Liver (tissue), 8 donors: ENCODE measurements at regions not wholly inside any gene's neighbourhood (a gene's known extent, or its start where the extent isn't known, plus 50 kb on each side); places are given as distances from the start of the nearest gene placed in this dataset.
A peak's percentile ranks its signal among the peaks of the same experiment; 100 is the strongest.

ENCODE experiments used
- DNase-seq: peaks from one replicate; pipeline ENCODE4 v3.0.0-alpha.2; 2017; ENCODE audit warnings: low spot score
- H3K27ac ChIP-seq, 2 donors: one replicate each; pipeline ENCODE4 v1.7.0; 2013; ENCODE audit warnings: inconsistent platforms in 2 of 2, low read length in 2 of 2, control low read depth in 1 of 2, low read depth in 1 of 2, mild to moderate bottlenecking in 1 of 2
- H3K27me3 ChIP-seq, 4 donors: one replicate each; pipeline versions ENCODE4 v1.6.1 to v1.7.0; 2013; ENCODE audit warnings: low read length in 3 of 4, inconsistent platforms in 1 of 4, mild to moderate bottlenecking in 1 of 4, moderate library complexity in 1 of 4; ENCODE audit not compliant: control insufficient read depth in 4 of 4, insufficient read depth in 4 of 4
- H3K36me3 ChIP-seq, 4 donors: one replicate each; pipeline versions ENCODE4 v1.6.1 to v1.7.0; 2013; ENCODE audit warnings: low read length in 3 of 4, mild to moderate bottlenecking in 3 of 4, low read depth in 1 of 4, moderate library complexity in 1 of 4; ENCODE audit not compliant: control insufficient read depth in 4 of 4, insufficient read depth in 3 of 4
- H3K4me1 ChIP-seq, 4 donors: one replicate each; pipeline versions ENCODE4 v1.6.1 to v1.7.0; 2013; ENCODE audit warnings: low read length in 3 of 4, mild to moderate bottlenecking in 3 of 4, moderate library complexity in 1 of 4; ENCODE audit not compliant: control insufficient read depth in 4 of 4, insufficient read depth in 4 of 4
- H3K4me3 ChIP-seq, 3 donors: one replicate each; pipeline versions ENCODE4 v1.6.1 to v1.7.0; 2013; ENCODE audit warnings: low read length in 3 of 3, control low read depth in 1 of 3, low read depth in 1 of 3, mild to moderate bottlenecking in 1 of 3
- H3K9ac ChIP-seq, 2 donors: one replicate each; pipeline ENCODE4 v1.7.0; 2013; ENCODE audit warnings: low read length in 2 of 2, mild to moderate bottlenecking in 2 of 2, moderate library complexity in 2 of 2, control low read depth in 1 of 2, low read depth in 1 of 2
- H3K9me3 ChIP-seq, 4 donors: one replicate each; pipeline versions ENCODE4 v1.6.1 to v1.7.0; 2013; ENCODE audit warnings: low read length in 3 of 4; ENCODE audit not compliant: control insufficient read depth in 4 of 4
- ATF3 ChIP-seq: IDR thresholded peaks from 2 replicates; pipeline ENCODE4 v1.6.1; 2016; ENCODE audit warnings: antibody characterized with exemption
- CTCF ChIP-seq: fragments of 150-350 bp; IDR thresholded peaks from 2 replicates; pipeline ENCODE4 v1.5.1; 2017; ENCODE audit warnings: improper control_type of control experiment, low read depth, low read length; ENCODE audit not compliant: missing input control
- EGR1 ChIP-seq, 2 donors: IDR thresholded peaks; 2 replicates each; pipeline ENCODE4 v1.6.1; 2016 to 2018; ENCODE audit warnings: antibody characterized with exemption in 2 of 2, low read depth in 2 of 2
- FOXA1 ChIP-seq: IDR thresholded peaks from 2 replicates; pipeline ENCODE4 v1.6.1; 2016; ENCODE audit warnings: antibody characterized with exemption
- FOXA2 ChIP-seq: IDR thresholded peaks from 2 replicates; pipeline ENCODE4 v1.6.1; 2016; ENCODE audit warnings: antibody characterized with exemption
- GABPA ChIP-seq, 2 donors: IDR thresholded peaks in 1 of 2; conservative IDR thresholded peaks in 1 of 2; 2 replicates each; pipeline ENCODE4 v1.6.1; 2016; ENCODE audit warnings: antibody characterized with exemption in 2 of 2, mild to moderate bottlenecking in 1 of 2, moderate library complexity in 1 of 2
- JUND ChIP-seq, 2 donors: IDR thresholded peaks; 2 replicates each; pipeline ENCODE4 v1.6.1; 2016; ENCODE audit warnings: antibody characterized with exemption in 2 of 2
- NR2F2 ChIP-seq: IDR thresholded peaks from 2 replicates; pipeline ENCODE4 v1.6.1; 2016; ENCODE audit warnings: antibody characterized with exemption
- RAD21 ChIP-seq, 2 donors: IDR thresholded peaks; 2 replicates each; pipeline ENCODE4 v1.6.1; 2016; ENCODE audit warnings: antibody characterized with exemption in 2 of 2, mild to moderate bottlenecking in 2 of 2
- RXRA ChIP-seq, 2 donors: IDR thresholded peaks; 2 replicates each; pipeline ENCODE4 v1.6.1; 2017 to 2018; ENCODE audit warnings: antibody characterized with exemption in 2 of 2, mild to moderate bottlenecking in 1 of 2
- SP1 ChIP-seq: IDR thresholded peaks from 2 replicates; pipeline ENCODE4 v1.6.1; 2018; ENCODE audit warnings: antibody characterized with exemption, mild to moderate bottlenecking
- TAF1 ChIP-seq: conservative IDR thresholded peaks from 2 replicates; pipeline ENCODE4 v1.6.1; 2016; ENCODE audit warnings: antibody characterized with exemption, mild to moderate bottlenecking
- YY1 ChIP-seq: IDR thresholded peaks from 2 replicates; pipeline ENCODE4 v1.6.1; 2016; ENCODE audit warnings: antibody characterized with exemption, mild to moderate bottlenecking
- WGBS: extraction: QIAGEN DNeasy Blood & Tissue Kit; methylation state at CpG from one replicate; pipeline ENCODE4 v1.1.7; 2013; 5-methylcytosine and 5-hydroxymethylcytosine counted together
- TF ChIP-seq, protein P1 (sequence below): IDR thresholded peaks from 2 replicates; pipeline ENCODE4 v1.6.1; 2016; ENCODE audit warnings: antibody characterized with exemption
- TF ChIP-seq, protein P2 (sequence below): IDR thresholded peaks from 2 replicates; pipeline ENCODE4 v1.6.1; 2016; ENCODE audit warnings: antibody characterized with exemption
- donor health status: healthy.
- donor health status: healthy.
- donor health status: healthy.
- donor health status: healthy.
- donor health status: healthy.

DNA sequence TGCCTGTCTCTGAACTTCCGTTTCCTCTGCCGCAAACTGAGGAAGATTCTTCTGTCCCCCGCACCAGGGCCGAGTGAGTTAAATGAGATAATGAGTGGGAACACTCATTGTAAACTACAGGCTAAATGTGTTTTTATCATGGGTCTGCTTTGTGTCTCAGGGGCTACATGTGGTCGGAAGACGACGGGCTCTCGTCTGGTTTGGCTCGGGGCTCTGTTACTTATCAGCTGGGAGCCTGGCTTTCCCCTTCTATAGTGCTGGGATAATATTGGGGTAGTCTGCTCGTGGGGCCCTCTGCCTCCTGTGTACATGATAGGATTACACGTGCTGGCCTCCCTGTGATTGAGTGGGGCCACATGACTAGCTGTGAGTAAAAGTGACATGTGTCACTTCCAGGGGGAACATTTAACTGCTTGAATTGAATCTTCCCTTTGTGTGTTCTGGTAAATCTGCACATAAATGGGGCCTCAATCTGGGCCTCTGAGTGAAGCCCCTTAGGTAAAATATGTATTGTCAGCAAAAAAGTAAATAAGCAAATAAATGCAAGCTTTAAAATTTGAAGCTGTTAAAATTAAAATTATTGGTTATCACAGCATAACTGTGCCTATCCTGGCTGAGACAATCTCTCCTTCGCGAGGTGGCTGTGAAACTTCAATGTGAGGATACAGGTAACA, 86.9 kb upstream of the SH3PXD2B start:
- WGBS, result 76% methylated on average over 13 of the region's 13 CpGs
- H3K27me3 ChIP-seq, result no peaks in the 10 kb centered on the region
- DNase-seq, result no peak
- H3K27ac ChIP-seq, result no peak overlapping the region
- H3K9me3 ChIP-seq, result no peaks in the 10 kb centered on the region
- TF ChIP-seq TAF1 (no peak), GABPA (IDR thresholded peaks at IDR 0.05 in 1 of 2, conservative IDR thresholded peaks at IDR 0.05 in 1 of 2) (no peak), JUND (IDR thresholded peaks at IDR 0.05) (no peak), RXRA (IDR thresholded peaks at IDR 0.05) (peak; percentile 0 to 3), NR2F2 (peak; percentile 74)
- H3K36me3 ChIP-seq, result no peaks in the 10 kb centered on the region
- no peak overlapping the region for H3K9ac ChIP-seq
- H3K4me3 ChIP-seq, result no peak overlapping the region
- no peaks in the 10 kb centered on the region for H3K4me1 ChIP-seq

DNA sequence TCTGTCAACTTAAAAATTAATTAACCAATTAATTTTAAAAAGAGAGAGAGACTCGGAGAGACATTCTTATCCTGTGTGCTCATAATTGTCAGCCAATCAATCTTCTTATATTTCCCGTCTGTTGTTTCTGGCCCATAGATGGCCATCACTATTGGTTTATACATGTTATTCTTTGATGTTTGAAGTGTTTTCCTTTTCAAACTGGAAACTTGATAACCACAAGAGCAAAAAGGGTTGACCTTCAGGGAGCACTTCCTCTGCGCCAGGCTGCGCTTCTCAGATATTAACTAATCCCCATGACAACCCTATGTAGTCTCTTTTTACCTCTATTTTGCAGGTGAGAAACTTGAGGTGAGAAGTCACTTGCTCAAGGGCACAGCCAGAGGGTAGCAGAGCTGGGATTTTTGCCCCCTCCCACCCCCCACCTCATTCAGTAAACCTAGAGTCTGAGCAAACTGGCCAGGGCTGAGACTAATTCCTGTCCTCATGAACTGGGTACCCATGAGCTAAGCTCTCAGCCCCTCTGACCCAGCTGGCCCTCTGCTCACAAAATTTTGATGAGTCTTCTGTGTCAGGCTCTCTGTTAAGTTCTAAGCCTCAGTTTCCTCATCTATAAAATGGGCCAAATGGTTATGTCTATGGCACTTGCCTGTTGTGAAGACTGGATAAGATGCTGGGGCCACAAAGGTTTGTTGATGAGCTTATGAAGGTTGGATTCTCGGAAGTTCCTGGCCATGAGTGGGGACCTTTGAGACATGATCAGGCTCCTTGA, 86.0 kb upstream of the SH3PXD2B start:
- Histone ChIP-seq H3K9me3 (no peaks in the 10 kb centered on the region), H3K27ac (no peak overlapping the region), H3K36me3 (no peaks in the 10 kb centered on the region), H3K27me3 (no peaks in the 10 kb centered on the region), H3K4me1 (no peaks in the 10 kb centered on the region), H3K9ac (no peak overlapping the region), H3K4me3 (no peak overlapping the region)
- TF ChIP-seq EGR1 (IDR thresholded peaks at IDR 0.05; ENCODE audit: low read depth in 2 of 2), result no peak
- peak; percentile 39 for TF ChIP-seq NR2F2
- WGBS, result 87% methylated on average over 5 of the region's 5 CpGs
- DNase-seq, result no peak

DNA sequence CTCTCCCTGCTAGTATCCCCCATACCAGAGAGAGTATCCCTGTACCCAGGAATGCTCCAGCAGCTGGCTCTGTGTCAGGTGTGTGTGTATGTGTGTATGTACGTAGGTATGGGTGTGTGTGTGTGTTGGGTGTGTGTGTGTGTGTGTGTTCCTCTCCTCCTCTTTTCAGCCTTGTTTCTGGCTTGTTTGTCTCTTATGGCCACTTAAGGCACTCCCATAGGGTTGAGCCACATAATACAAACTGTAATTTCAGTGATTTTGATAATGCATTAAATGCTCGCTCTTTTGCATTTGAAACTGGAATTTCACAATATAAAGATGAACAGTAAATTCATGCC, 80.8 kb upstream of the SH3PXD2B start:
- 91% methylated on average over 2 of the region's 2 CpGs for WGBS
- no peaks in the 10 kb centered on the region for H3K9me3 ChIP-seq

GRCh38 chr5:172534229-172535107, 80.1 kb upstream of the SH3PXD2B start:
- H3K9ac ChIP-seq, result no peak overlapping the region
- TF ChIP-seq JUND (IDR thresholded peaks at IDR 0.05) (no peak), SP1 (no peak), RAD21 (IDR thresholded peaks at IDR 0.05) (no peak), RXRA (IDR thresholded peaks at IDR 0.05) (no peak), ATF3 (no peak), TAF1 (no peak), FOXA2 (no peak), EGR1 (IDR thresholded peaks at IDR 0.05; ENCODE audit: low read depth in 2 of 2) (no peak), GABPA (IDR thresholded peaks at IDR 0.05 in 1 of 2, conservative IDR thresholded peaks at IDR 0.05 in 1 of 2) (no peak), CTCF (no peak), YY1 (no peak), FOXA1 (no peak), NR2F2 (no peak)
- TF ChIP-seq, protein P1, sequence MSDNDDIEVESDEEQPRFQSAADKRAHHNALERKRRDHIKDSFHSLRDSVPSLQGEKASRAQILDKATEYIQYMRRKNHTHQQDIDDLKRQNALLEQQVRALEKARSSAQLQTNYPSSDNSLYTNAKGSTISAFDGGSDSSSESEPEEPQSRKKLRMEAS, result no peak
- TF ChIP-seq, protein P2, sequence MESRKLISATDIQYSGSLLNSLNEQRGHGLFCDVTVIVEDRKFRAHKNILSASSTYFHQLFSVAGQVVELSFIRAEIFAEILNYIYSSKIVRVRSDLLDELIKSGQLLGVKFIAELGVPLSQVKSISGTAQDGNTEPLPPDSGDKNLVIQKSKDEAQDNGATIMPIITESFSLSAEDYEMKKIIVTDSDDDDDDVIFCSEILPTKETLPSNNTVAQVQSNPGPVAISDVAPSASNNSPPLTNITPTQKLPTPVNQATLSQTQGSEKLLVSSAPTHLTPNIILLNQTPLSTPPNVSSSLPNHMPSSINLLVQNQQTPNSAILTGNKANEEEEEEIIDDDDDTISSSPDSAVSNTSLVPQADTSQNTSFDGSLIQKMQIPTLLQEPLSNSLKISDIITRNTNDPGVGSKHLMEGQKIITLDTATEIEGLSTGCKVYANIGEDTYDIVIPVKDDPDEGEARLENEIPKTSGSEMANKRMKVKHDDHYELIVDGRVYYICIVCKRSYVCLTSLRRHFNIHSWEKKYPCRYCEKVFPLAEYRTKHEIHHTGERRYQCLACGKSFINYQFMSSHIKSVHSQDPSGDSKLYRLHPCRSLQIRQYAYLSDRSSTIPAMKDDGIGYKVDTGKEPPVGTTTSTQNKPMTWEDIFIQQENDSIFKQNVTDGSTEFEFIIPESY, result no peak

More for the DNA sequence above, 80.8 kb upstream of the SH3PXD2B start:
- Histone ChIP-seq H3K27me3 (no peaks in the 10 kb centered on the region), H3K27ac (no peak overlapping the region), H3K36me3 (no peaks in the 10 kb centered on the region), H3K4me3 (no peak overlapping the region), H3K9ac (no peak overlapping the region), H3K4me1 (peaks cover 5 to 12% (median 7%) of the 10 kb centered on the region in 4 donors)
- DNase-seq, result no peak
- TF ChIP-seq TAF1 (no peak), RAD21 (IDR thresholded peaks at IDR 0.05) (no peak)

More at GRCh38 chr5:172534229-172535107, 80.1 kb upstream of the SH3PXD2B start:
- no peaks in the 10 kb centered on the region for H3K9me3 ChIP-seq
- H3K27ac ChIP-seq, result no peak overlapping the region
- peaks cover 5 to 12% (median 7%) of the 10 kb centered on the region in 4 donors for H3K4me1 ChIP-seq
- H3K4me3 ChIP-seq, result no peak overlapping the region
- H3K27me3 ChIP-seq, result no peaks in the 10 kb centered on the region
- no peak for DNase-seq
- no peaks in the 10 kb centered on the region for H3K36me3 ChIP-seq
- WGBS, result 91% methylated on average over 9 of the region's 9 CpGs
